ELR (cell line): ENCODE measurements at regions not wholly inside any gene's neighbourhood (a gene's known extent, or its start where the extent isn't known, plus 50 kb on each side); places are given as distances from the start of the nearest gene placed in this dataset.

ENCODE experiments used
- DNase-seq: peaks from one replicate; pipeline ENCODE4 v3.0.0-alpha.2; 2015; ENCODE audit warnings: low read depth

- DNase-seq, result no peak
Measured at GRCh38 chr6:105649192-105649591, 246.3 kb upstream of the PREP start.

DNA sequence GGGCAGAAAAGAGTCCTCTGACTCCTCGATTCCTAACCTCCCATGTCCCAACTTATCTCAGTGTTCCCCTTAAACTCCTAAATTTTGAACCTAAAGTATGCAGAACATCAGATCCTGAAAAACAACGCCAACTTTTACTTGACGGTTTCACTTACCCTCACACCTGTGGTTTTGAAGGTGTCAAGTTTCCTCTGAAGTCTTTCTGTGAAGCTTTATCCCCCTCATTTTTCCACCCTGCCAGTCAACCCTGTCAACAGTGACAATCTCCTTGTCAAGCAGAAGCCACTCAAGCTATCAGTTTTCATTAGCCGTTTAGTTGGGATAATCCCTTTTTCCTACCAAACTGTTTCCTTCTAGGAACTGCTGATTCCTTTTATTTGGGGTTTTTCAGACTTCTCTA lies 245.4 kb upstream of the PREP start:
- no peak for DNase-seq

GRCh38 chr6:105646391-105646867 lies 243.5 kb upstream of the PREP start:
- DNase-seq, result peak; percentile 43

DNA sequence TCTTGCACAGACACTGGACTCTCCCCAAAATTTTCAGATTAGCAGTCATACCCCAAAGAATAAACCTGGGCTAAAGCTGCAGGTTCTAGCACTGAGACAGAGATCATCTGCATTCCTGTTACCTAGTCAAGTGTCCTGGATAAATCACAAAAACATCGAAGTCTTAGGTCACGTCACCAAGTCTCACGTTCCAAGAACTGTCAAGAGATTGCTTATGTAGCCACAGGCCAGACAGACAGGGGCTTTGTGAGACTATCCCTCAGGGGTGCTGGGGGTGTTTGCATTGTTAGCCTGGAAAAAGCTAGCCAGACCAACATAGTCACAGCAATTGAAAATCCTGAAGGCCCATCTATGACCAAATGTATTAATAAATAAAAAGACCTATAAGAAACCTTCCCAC lies 243.1 kb upstream of the PREP start:
- DNase-seq, result no peak

GRCh38 chr6:105645156-105645555 lies 242.3 kb upstream of the PREP start:
- no peak for DNase-seq

DNA sequence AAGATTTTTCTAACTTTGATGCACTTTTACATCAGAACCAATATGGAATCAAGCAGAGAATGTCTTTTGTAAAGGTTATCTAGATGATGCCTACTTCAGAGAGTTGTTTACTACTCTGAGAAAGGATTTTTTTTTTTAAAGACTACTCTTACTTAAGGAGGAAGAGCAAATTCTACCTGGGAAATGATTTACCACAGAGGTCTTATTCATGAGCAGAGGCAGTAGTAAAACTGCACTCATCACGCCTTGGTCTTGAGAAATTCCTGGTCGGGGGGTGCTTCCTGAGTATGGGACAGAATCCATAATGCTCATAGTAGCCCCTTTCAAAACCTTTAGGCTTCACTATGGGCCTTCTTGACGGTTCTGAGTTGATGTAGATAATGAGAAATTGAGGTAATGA lies 241.8 kb upstream of the PREP start:
- DNase-seq, result no peak

DNA sequence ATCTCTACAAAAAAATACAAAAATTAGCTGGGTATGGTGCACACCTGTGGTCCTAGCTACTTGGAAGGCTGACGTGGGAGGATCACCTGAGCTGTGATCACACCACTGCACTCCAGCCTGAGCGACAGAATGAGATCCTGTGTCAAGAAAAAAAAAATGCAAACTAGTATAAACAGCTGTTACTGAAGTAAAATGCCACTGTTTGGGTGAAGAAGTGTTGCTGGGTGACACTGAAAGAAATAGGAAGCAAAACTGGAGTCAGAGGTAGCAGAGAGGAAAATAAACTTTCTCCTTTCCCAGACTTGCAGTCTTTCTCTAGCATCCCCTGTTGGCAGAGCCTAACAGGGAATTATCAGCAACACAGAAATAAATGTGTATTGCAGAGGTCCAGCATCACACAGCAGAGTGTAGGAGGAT lies 241.2 kb upstream of the PREP start:
- no peak for DNase-seq

DNA sequence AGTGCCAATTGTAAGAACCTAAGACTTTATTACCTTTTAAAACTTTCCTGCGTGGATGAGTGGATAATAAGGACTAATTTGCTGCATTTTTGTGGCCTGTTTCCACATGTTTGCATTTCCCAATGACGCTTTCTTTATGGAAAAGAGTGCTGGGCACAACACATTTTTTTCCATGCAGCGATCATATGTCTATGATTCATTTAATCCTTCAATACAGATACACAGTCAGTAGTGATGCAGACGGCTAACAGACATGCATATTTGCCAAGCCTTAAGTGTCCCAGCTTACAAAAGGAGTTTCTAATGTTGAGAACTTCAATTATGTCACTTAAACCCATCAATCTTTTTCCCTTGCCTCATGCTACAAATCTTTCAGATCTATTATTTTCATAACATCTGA lies 239.8 kb upstream of the PREP start:
- no peak for DNase-seq

DNA sequence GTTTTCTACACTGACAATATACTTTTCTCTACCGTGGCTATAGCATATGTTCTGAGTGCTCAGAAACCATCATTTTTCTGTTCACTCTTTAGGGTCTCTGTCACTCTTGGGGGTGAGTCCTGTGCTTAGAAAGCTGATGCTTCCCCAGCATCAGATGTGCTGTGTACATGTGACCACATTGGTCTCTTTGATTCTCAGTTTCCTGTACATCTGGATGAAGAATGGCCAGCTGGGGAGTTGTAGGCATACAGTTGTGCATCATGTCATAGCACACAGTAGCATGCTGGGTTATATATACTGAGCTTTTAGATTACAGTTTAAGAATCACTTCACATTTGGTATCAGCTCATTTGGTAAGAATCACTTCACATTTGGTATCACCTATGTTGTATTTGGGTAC lies 238.6 kb upstream of the PREP start:
- no peak for DNase-seq

GRCh38 chr6:105639124-105639523 lies 236.2 kb upstream of the PREP start:
- no peak for DNase-seq

GRCh38 chr6:105633814-105634213 lies 230.9 kb upstream of the PREP start:
- DNase-seq, result no peak

DNA sequence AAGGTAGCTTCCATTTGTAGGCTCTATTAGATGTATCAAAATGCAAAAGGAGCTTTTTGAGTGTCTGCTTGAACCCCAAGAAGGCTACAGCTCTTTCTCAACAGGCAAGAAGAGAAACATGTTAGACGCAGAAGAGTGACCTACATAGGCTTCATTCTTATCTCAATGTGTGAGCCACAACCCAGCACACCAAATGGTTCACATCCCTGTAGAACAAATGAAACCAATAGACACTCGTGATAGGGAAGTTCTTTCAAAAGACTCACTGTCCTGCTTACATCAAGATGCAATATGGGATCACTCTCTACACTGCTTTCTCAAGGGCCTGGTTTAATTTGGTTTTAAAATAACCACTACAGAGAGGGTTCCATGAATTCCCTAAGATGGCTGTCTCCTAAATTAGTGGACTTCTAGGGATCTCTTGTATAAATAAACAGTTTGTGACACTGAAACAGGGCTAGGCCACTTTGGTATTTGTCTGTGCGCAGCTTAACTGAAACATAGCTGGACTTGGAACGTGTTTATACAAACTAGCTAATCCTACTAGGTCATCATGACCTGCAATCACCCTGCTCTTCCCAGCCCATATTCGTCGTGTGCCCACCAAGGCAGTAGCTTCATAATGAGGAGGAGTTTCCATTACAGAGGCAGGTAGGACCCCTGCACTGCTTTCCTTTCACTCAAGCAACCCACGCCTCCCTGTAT lies 225.4 kb upstream of the PREP start:
- DNase-seq, result no peak

DNA sequence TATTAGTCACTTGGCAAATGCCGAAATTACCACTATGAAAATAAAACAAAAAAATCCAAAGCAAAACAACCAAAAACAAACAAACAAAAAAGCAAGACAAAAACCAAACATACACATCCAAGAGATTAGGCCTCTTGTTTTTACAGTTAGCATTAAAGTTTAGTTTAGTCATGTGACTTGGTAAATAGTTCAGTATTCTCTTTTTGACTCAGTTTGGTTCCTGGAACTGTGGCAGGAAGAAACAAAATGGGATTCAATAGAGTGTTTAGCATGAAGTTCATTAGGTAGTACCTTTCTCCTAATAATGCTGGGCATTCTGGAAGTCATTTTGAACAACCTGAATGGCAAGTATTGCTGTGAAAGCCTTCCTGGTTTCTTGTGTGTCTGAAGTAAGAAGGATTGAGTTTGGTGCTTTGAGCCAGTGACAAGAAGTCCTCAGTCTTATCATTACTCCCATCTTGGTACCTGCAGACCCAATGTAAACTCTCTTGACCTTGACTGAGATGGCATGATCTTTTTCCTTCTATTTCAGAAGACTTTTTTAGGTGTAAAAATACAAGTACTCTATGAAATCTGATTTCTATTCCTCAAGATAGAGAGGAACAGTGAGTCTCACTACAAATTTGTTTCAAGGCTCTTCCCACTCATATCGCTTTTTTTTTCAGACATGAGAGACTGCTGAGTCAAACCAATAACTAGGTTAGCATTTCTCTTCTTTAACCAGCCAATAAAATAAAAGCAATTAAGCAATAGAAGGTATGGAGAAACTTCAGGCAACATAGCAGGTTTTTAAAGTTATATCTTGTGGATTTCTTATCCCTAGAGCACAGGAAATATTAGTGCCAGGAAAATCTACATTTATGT lies 223.6 kb upstream of the PREP start:
- DNase-seq, result no peak

GRCh38 chr6:105624021-105624420 lies 221.1 kb upstream of the PREP start:
- DNase-seq, result no peak

GRCh38 chr6:105622226-105622625 lies 219.3 kb upstream of the PREP start:
- DNase-seq, result no peak

- no peak for DNase-seq
Measured at GRCh38 chr6:105621564-105622175, 218.8 kb upstream of the PREP start.

DNA sequence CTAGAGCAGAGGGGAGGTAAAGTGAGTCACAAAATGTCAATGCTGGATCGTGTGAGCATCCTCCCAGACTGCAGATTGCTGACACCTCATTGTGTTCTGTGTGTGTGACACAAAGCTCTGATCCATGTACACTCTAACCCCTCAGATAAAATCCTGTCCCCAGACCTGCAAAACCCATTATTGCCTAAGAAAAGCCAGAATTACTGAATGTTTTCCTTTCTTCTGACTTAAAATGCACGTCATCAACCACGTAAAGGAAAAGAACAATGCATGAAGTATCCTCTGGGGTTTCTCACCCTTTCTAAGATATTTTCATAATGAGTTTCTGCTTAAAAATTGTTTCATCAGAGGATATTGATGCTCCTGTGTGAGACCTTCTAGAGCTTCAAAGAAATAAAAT lies 218.0 kb upstream of the PREP start:
- DNase-seq, result peak; percentile 25

DNA sequence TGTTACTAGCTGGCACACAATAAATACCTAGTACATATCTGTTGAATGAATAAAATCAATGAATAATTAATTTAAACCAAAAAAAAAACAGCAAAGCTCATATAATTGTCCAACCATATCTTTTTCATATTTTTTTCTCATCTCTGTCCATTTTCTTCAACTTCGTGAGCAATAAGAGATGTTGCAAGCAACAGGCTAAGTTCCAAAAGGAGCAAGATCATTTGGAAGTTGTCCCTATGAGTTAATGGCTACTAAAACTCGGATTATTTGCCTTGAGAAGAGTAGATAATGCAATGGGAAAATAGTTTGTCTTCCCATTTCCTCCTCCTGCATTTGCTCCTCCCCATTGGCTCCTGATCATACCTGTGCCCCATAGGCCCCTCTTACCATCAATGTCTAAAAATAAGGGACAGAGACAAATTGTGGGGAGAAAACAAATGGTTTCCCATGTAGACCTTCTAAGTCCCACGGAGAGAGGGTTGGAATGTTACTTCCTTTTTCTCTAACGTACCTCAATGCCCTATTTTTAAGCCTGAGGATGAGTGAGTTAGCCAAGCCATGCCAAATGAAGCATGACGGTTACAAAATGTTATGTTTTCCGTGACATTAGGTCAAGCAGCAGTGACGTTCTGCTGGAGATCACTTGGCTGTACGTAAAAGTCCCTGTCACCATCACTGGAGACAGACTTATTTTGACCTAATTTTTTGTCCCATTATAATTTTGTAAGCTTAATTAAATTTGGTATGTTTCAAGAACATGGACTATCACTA lies 217.3 kb upstream of the PREP start:
- DNase-seq, result no peak

DNA sequence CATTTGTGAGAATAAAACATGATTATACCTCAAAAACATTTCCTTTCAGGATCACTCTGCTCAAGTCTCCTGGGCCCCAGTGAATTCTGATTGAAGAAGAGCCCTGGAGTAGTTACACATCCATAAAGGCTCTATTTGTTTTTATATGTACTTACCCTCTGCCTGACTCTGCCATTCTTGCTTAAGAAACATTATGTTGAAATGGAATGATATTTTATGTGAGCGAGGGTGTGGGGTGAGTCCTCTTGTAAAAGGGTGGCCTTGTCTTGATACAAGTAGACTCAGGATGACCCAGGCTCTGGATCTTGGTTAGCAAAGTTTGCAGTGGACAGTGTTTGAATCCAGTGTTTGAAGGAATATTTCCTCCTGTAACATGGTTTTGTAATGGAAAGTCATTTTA lies 215.4 kb upstream of the PREP start:
- DNase-seq, result no peak

DNA sequence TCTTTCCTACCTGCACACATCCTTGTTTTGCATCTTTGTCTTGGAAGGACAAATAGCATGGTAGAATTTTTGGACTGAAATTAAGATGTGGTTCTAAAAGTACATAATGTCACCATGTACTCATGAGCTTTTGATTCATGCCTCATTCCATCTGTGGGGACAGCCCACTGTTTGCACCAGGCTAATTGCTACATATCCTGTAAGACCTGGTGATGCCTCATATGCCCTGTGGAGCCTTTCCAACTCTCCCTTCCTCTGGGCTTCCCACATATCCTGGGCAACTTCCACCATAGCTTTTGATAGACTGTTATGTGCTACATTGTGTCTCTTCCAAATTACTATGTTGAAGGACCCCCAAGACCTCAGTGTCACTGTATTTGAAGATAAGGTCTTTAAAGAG lies 213.6 kb upstream of the PREP start:
- peak; percentile 47 for DNase-seq

DNA sequence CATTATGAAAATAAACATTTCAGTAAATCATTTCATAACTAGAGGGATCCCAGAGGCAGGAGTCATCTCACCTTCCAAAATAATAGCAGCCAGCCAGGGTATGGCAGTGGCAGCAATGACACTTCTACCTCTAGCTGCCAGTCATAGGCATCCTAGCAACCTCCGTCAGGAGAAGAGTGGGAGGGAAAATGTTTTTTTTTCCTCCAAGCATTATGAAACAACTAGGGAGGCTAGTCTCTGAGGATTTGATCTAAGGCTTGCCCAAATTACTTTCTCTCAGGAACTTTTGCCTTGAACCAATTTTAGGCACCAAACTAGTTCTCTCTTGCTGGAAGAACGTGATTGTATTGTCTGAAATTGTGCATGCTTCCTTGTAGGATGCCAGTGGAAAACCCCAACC lies 208.7 kb upstream of the PREP start:
- DNase-seq, result no peak

DNA sequence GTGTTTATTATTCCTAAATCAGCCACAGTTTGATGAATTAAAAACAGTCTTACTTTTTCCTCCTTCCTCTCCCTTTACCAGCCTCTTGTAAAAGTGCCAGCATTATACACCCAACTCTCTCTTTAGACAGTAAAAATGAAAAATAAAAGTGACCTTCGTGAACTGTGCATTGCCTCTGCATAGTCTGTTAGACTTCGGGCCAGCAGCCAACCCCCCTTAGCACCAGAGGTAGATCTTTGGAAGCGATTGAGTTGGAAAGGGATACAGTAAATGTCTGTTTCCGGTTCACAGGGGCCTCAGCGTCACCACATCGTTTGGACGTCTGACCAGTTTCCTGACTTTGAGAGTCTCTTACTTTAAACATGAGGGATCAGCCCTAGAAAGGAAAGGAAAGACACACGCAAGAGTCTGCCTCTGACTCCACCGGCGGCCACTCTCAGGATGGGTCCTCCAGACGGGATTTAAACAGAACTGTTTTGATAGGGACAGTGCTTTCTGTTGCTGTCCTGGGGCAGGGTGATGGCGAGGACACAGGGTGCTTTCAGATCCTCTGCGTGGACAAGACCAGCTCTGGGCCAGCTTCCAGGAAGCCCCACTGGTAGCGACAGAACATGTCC lies 206.6 kb upstream of the PREP start:
- DNase-seq, result peak; percentile 89
